Brain microvascular endothelial cell (primary cell): ENCODE measurements at regions not wholly inside any gene's neighbourhood (a gene's known extent, or its start where the extent isn't known, plus 50 kb on each side); places are given as distances from the start of the nearest gene placed in this dataset.

ENCODE experiments used
- DNase-seq: peaks from one replicate; pipeline ENCODE4 v3.0.0-alpha.2; 2020
- H3K27ac ChIP-seq: fragments of 250-450 bp; sonication (Bioruptor Pico); 2 replicates; pipeline ENCODE4 v1.5.1; 2020; ENCODE audit warnings: mild to moderate bottlenecking, moderate library complexity
- H3K27me3 ChIP-seq: fragments of 250-450 bp; sonication (Bioruptor Pico); replicated peaks from 2 replicates; pipeline ENCODE4 v1.5.1; 2020; ENCODE audit warnings: mild to moderate bottlenecking
- H3K36me3 ChIP-seq: fragments of 250-450 bp; sonication (Bioruptor Pico); replicated peaks from 2 replicates; pipeline ENCODE4 v1.5.1; 2020; ENCODE audit warnings: mild to moderate bottlenecking
- H3K4me3 ChIP-seq: 2 replicates; pipeline ENCODE4 v1.5.1; 2011; ENCODE audit warnings: low read depth, mild to moderate bottlenecking, control low read depth, low read length, moderate library complexity
- in situ Hi-C: cut with HindIII; loops from 2 replicates; pipeline ENCODE4 v1.10.0; 2017; ENCODE audit warnings: low sequenced_read_pairs, low pct_ligation_motif_present
- TF ChIP-seq, protein P1 (sequence below): IDR thresholded peaks from 2 replicates; pipeline ENCODE4 v1.5.1; 2011; ENCODE audit warnings: low read depth, mild to moderate bottlenecking, moderate library complexity, low read length, control low read depth, inconsistent platforms; ENCODE audit errors: missing control alignments

DNA sequence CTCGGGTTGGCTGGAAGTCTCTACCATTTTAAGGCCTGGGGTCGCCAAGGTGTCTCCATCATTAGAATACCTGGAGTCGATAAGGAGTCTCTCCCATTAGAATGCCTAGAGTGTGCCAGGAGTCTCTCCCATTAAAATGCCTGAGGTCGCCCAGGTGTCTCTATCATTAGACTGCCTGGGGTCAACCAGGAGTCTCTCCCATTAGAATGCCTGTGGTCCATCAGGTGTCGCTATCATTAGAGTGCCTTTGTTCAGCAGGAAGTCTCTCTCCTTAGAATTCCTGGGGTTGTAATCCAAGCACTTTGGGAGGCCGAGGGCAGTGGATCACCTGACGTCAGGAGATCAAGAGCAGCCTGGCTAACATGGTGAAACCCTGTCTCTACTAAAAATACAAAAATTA is 1533.0 kb downstream of the UQCRFS1 start:
- Histone ChIP-seq H3K27me3 (no peaks in the 10 kb centered on the region), H3K4me3 (no peak overlapping the region), H3K27ac (no peak overlapping the region), H3K36me3 (no peaks in the 10 kb centered on the region)
- DNase-seq = no peak
- in situ Hi-C loops = no loop called here
- TF ChIP-seq, protein P1, sequence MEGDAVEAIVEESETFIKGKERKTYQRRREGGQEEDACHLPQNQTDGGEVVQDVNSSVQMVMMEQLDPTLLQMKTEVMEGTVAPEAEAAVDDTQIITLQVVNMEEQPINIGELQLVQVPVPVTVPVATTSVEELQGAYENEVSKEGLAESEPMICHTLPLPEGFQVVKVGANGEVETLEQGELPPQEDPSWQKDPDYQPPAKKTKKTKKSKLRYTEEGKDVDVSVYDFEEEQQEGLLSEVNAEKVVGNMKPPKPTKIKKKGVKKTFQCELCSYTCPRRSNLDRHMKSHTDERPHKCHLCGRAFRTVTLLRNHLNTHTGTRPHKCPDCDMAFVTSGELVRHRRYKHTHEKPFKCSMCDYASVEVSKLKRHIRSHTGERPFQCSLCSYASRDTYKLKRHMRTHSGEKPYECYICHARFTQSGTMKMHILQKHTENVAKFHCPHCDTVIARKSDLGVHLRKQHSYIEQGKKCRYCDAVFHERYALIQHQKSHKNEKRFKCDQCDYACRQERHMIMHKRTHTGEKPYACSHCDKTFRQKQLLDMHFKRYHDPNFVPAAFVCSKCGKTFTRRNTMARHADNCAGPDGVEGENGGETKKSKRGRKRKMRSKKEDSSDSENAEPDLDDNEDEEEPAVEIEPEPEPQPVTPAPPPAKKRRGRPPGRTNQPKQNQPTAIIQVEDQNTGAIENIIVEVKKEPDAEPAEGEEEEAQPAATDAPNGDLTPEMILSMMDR = no peak

DNA sequence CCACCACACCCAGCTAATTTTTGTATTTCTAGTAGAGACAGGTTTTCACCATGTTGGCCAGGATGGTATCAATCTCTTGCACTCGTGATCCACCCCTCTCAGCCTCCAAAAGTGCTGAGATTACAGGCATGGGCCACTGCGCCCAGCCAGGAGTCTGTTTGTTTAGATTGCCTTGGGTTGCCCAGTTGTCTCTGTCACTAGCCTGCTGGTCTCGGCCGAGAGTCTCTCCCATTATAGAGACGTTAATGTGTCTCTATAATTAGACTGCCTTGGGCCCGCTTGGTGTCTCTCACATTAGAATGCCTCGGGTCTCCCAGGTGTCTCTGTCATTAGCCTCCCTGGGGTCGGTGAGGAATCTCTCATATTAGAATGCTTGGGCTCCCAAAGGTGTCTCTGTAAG is 1533.6 kb downstream of the UQCRFS1 start:
- Histone ChIP-seq H3K4me3 (no peak overlapping the region), H3K27me3 (no peaks in the 10 kb centered on the region), H3K36me3 (no peaks in the 10 kb centered on the region), H3K27ac (no peak overlapping the region)
- no peak for DNase-seq
- TF ChIP-seq, protein P1 = no peak
- in situ Hi-C loops = no loop called here

DNA sequence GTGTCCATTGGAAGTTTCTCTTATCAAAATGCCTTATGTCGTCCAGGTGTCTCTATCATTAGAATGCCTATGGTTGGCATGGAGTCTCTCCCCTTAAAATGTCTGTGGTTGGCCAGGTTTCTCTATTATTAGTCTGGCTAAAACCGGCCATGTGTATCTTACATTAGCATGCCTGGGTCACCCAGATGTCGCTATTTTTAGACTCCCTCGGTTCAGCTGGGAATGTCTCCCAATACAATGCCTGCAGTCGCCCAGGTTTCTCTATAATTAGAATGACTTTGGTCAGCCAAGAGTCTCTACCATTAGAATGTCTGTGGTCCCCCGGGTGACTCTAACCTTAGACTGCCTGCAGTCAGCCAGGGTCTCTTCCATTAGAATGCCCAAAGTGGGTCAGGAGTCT is 1536.1 kb downstream of the UQCRFS1 start:
- Histone ChIP-seq H3K27me3 (no peaks in the 10 kb centered on the region), H3K4me3 (no peak overlapping the region), H3K27ac (no peak overlapping the region), H3K36me3 (no peaks in the 10 kb centered on the region)
- TF ChIP-seq, protein P1 = no peak
- in situ Hi-C loops = no loop called here
- no peak for DNase-seq

DNA sequence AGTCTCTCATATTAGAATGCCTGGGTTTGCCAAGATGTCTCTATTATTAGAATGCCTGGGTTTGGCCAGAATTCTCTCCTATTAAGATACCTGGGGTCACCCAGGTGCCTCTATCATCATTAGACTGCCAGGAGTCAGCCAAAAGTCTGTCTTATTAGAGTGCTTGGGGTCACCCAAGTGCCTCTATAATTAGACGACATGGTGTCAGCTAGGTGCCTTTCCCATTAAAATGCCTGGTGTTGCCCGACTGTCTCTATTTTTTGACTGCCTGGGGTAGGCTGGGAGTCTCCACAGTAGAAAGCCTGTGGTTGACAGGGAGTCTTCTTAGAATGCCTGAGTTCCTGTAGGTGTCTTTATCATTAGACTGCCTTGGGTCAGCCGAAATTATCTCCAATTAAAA is 1536.6 kb downstream of the UQCRFS1 start:
- no peak overlapping the region for H3K4me3 ChIP-seq
- TF ChIP-seq, protein P1 = no peak
- H3K27me3 ChIP-seq = no peaks in the 10 kb centered on the region
- no peaks in the 10 kb centered on the region for H3K36me3 ChIP-seq
- DNase-seq = no peak
- in situ Hi-C loops = no loop called here
- H3K27ac ChIP-seq = no peak overlapping the region

DNA sequence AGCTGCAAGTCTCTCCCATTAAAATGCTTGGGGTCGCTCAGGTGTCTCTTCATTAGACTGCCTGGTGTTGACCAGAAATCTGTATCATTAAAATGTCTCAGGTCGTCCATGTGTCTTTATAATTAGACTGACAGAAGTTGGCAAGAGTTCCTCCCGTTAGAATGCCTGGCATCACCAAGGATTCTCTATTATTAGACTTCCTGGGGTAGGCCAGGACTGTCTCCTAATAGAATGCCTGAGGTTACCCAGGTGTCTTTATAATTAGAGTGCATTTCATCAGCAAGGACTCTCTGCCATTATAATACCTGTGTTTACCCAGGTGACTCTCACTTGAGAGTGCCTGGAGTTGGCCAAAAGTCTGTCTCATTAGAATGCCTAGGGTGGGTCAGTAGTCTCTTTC is 1537.2 kb downstream of the UQCRFS1 start:
- Histone ChIP-seq H3K36me3 (no peaks in the 10 kb centered on the region), H3K27me3 (no peaks in the 10 kb centered on the region), H3K27ac (no peak overlapping the region), H3K4me3 (no peak overlapping the region)
- in situ Hi-C loops = no loop called here
- no peak for DNase-seq
- TF ChIP-seq, protein P1 = no peak

DNA sequence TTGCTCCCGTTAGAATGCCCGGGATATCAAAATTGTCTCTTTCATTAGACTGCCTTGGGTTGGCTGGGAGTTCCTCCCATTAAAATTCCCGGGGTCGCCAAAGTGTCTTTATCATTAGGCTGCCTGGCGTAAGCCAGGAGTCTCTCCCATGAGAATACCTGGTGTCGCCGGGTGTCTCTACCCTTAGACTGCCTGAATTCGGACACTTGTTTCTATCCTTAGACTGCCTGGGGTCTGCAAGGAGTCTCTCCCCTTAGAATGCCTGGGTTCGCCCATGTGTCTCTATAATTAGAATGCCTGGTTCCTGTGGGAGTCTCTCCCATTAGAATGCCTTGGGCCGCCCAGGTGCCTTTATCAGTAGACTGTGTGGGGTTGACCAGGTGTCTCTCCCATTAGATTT is 1538.2 kb downstream of the UQCRFS1 start:
- no peak overlapping the region for H3K4me3 ChIP-seq
- H3K27ac ChIP-seq = no peak overlapping the region
- H3K27me3 ChIP-seq = no peaks in the 10 kb centered on the region
- in situ Hi-C loops = no loop called here
- no peak for DNase-seq
- TF ChIP-seq, protein P1 = no peak
- H3K36me3 ChIP-seq = no peaks in the 10 kb centered on the region
